ENCODE measurements at regions not wholly inside any gene's neighbourhood (a gene's known extent, or its start where the extent isn't known, plus 50 kb on each side); places are given as distances from the start of the nearest gene placed in this dataset.

DNA sequence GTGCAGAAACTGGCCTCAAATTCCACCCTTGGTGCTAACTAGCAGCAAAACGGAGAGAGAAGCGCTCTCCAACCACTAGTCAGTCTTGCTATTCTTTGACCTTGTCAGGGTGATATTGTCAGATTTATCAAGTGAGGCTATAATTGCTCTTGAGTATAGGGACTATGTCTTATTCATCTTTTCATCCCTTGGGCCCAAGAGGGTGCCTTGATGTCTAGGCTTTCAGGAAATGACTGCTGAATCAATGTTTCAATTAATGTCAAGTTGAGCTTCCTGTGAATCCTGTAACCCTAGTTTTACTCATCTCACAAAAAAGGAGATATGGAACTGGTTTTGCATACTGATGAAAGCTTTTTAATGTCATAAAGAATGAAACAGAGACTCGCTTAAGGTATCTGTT is 701.3 kb downstream of the EDEM1 start:
- no peak for DNase-seq (ENCODE audit: low read depth)
- TF ChIP-seq, protein P1, sequence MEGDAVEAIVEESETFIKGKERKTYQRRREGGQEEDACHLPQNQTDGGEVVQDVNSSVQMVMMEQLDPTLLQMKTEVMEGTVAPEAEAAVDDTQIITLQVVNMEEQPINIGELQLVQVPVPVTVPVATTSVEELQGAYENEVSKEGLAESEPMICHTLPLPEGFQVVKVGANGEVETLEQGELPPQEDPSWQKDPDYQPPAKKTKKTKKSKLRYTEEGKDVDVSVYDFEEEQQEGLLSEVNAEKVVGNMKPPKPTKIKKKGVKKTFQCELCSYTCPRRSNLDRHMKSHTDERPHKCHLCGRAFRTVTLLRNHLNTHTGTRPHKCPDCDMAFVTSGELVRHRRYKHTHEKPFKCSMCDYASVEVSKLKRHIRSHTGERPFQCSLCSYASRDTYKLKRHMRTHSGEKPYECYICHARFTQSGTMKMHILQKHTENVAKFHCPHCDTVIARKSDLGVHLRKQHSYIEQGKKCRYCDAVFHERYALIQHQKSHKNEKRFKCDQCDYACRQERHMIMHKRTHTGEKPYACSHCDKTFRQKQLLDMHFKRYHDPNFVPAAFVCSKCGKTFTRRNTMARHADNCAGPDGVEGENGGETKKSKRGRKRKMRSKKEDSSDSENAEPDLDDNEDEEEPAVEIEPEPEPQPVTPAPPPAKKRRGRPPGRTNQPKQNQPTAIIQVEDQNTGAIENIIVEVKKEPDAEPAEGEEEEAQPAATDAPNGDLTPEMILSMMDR (conservative IDR thresholded peaks at IDR 0.05; ENCODE audit: control insufficient read depth, insufficient read depth, low read depth, low read length): no peak
- H3K4me3 ChIP-seq (ENCODE audit: control insufficient read depth, low read depth, low read length): no peak overlapping the region

DNA sequence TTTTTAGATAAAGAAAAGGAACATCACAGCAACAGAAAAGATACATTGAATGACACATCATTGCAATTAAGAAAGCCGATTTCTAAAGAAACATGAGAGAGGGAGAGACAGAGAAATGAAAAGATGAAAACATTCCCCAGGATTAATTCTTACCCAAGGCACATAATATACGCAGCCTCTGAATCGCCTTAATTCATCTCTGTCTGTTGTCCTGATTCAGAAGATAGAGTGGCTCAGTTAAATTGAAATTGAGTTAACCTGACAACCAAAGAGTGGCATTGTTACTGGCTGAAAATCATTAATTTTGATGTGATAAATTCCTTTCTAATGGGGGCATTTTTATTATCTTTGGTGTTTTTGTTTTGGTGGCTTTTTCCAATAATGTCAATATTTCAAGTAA is 701.9 kb downstream of the EDEM1 start:
- no peak for DNase-seq (ENCODE audit: low read depth)
- TF ChIP-seq, protein P1 (conservative IDR thresholded peaks at IDR 0.05; ENCODE audit: control insufficient read depth, insufficient read depth, low read depth, low read length): no peak
- H3K4me3 ChIP-seq (ENCODE audit: control insufficient read depth, low read depth, low read length): no peak overlapping the region

DNA sequence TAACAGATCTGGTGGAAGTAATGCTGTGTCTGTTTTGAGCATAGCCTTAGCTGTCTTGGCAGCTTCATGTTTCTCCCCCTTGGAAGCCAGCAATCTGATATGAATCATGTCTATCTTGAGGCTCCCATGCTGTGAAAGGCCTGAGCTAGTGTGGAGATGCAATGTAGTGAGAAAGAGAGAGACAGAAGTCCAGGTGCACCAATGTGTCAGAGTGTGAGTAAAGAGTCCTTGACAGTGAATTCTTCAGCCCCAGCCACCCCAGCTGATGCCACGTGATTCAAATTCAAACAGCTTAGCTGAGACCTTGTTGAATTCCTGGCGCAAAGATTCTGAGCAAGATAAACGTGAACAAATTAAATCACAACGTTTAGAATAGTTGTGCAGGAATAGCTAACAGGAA is 704.2 kb downstream of the EDEM1 start:
- no peak overlapping the region for H3K4me3 ChIP-seq (ENCODE audit: control insufficient read depth, low read depth, low read length)
- no peak for DNase-seq (ENCODE audit: low read depth)
- TF ChIP-seq, protein P1 (conservative IDR thresholded peaks at IDR 0.05; ENCODE audit: control insufficient read depth, insufficient read depth, low read depth, low read length): no peak

DNA sequence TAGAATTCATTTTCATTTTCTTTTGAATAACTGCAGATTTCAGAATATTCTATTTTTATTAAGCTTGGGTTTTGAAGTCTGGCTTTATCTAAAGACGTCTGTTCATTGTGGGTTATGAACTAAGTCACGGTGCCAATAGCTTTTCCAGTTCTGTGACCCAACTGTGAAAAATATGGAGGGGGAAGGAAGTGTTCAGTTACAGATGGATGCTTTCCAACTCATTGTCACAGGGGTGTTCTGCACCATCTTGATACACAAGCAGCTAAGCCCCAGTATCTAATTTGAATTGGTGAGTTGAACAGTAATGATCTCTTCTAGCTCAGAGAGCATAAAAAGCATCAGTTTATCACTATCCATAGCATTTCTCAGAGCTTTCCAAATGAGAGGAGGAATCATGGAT is 710.6 kb downstream of the EDEM1 start:
- H3K4me3 ChIP-seq (ENCODE audit: control insufficient read depth, low read depth, low read length): no peak overlapping the region
- TF ChIP-seq, protein P1 (conservative IDR thresholded peaks at IDR 0.05; ENCODE audit: control insufficient read depth, insufficient read depth, low read depth, low read length): no peak
- no peak for DNase-seq (ENCODE audit: low read depth)

DNA sequence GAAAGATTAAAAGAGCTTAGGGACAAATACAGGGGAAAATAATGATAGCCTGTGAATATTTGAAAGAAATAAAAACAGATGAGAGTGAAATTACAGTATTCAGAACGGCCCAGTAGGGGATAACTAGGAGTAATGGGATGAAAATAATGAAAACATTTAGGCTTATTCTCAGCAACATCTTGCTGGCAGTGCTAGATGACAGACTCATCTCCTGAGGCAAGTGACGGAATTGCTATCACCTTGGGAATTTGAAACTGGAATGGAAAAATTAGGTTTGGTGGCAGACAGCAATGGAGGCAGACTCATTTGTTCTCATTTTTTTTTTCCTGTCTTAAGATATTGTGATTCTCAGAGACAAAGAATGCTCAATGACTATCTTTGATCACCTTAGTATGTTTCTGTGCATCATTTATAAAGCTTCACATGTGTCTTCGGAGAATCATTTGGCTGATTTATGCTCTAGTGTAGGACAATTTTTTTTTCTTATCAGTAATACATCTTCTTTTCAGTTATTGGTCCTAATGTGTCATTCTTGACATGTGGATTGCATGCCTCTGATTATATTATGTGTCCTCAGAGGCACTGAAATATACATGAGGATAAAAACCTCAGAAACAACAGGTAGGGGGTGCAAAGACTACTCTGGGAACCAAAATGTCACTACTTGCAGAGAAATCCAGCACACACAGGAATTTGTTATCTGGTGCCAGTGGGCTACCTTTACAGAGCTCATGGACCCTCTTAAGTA is 711.7 kb downstream of the EDEM1 start:
- TF ChIP-seq, protein P1 (conservative IDR thresholded peaks at IDR 0.05; ENCODE audit: control insufficient read depth, insufficient read depth, low read depth, low read length): no peak
- DNase-seq (ENCODE audit: low read depth): no peak
- H3K4me3 ChIP-seq (ENCODE audit: control insufficient read depth, low read depth, low read length): no peak overlapping the region

DNA sequence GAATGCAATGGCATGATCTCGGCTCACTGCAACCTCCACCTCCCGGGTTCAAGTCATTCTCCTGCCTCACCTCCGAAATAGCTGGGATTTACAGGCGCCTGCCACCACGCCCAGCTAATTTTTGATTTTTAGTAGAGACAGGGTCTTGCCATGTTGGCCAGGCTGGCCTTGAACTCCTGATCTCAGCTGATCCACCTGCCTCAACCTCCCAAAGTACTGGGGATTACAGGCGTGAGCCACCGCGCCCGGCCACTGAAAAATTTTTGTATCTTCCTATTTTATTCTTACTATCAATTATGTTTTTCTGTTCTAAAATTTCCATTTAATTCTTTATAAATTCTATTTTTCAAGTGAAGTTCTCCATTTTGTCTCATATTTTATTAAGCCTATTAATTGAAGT is 730.4 kb downstream of the EDEM1 start:
- no peak overlapping the region for H3K4me3 ChIP-seq (ENCODE audit: control insufficient read depth, low read depth, low read length)
- no peak for DNase-seq (ENCODE audit: low read depth)
- TF ChIP-seq, protein P1 (conservative IDR thresholded peaks at IDR 0.05; ENCODE audit: control insufficient read depth, insufficient read depth, low read depth, low read length): no peak
